SK-N-SH (cell line): ENCODE measurements at regions not wholly inside any gene's neighbourhood (a gene's known extent, or its start where the extent isn't known, plus 50 kb on each side); places are given as distances from the start of the nearest gene placed in this dataset.

ENCODE experiments used
- CTCF ChIA-PET: fragments of 300-600, 350-600 bp; formaldehyde crosslinking; extraction: SDS; loops from one replicate; lab custom pipeline; 2021; lab: Yijun Ruan, JAX
- POLR2A ChIA-PET: fragments of 350-600 bp; sonication (Branson Sonifier 250); formaldehyde crosslinking; extraction: SDS; loops from one replicate; lab custom pipeline; 2020; ENCODE audit warnings: antibody characterized with exemption, inconsistent platforms; lab: Yijun Ruan, JAX
- DNase-seq: peaks from one replicate; pipeline ENCODE4 v3.0.0; 2012
- H2AFZ ChIP-seq: fragments of 200-600 bp; sonication (generic); 2 replicates; pipeline ENCODE4 v1.8.1; 2016; ENCODE audit warnings: antibody characterized with exemption, mild to moderate bottlenecking, low read depth
- H3F3A ChIP-seq: fragments of 200-600 bp; sonication (generic); replicated peaks from 2 replicates; pipeline ENCODE3; 2016; ENCODE audit warnings: antibody characterized with exemption, mild to moderate bottlenecking; ENCODE audit not compliant: insufficient read depth
- H3K27ac ChIP-seq, 2 experiments: fragments of 200-500 bp in 1 of 2; fragments of 200-600 bp in 1 of 2; sonication (Bioruptor generic) in 1 of 2; sonication (generic), shearing (Covaris generic) in 1 of 2; 2 replicates each; pipeline versions ENCODE4 v1.5.1 to v1.6.1; 2014 to 2016; ENCODE audit warnings: low read depth in 2 of 2, inconsistent platforms in 1 of 2, low read length in 1 of 2, mild to moderate bottlenecking in 1 of 2, mixed read lengths in 1 of 2
- H3K27me3 ChIP-seq: fragments of 200-600 bp; sonication (generic), shearing (Covaris generic); 2 replicates; pipeline ENCODE4 v1.6.1; 2016; ENCODE audit warnings: mixed run types; ENCODE audit not compliant: insufficient read depth
- H3K36me3 ChIP-seq, 2 experiments: fragments of 200-500 bp in 1 of 2; fragments of 200-600 bp in 1 of 2; sonication (Bioruptor generic) in 1 of 2; sonication (generic) in 1 of 2; replicated peaks in 1 of 2; 2 replicates each; pipeline versions ENCODE3 to v1.5.1; 2014 to 2016; ENCODE audit warnings: low read length in 1 of 2, mild to moderate bottlenecking in 1 of 2; ENCODE audit not compliant: insufficient read depth in 2 of 2, control insufficient read depth in 1 of 2
- H3K4me1 ChIP-seq, 2 experiments: fragments of 200-500 bp in 1 of 2; fragments of 200-600 bp in 1 of 2; sonication (Bioruptor generic) in 1 of 2; sonication (generic), shearing (Covaris generic) in 1 of 2; 2 replicates each; pipeline versions ENCODE4 v1.5.1 to v1.6.1; 2014 to 2016; ENCODE audit warnings: low read depth in 1 of 2, low read length in 1 of 2, mixed run types in 1 of 2; ENCODE audit not compliant: insufficient read depth in 2 of 2, control insufficient read depth in 1 of 2
- H3K4me2 ChIP-seq: fragments of 200-600 bp; sonication (generic), shearing (Covaris generic); 2 replicates; pipeline ENCODE4 v1.6.1; 2017; ENCODE audit warnings: mixed run types
- H3K4me3 ChIP-seq, 2 experiments: fragments of 200-500 bp in 1 of 2; fragments of 200-600 bp in 1 of 2; sonication (Bioruptor generic) in 1 of 2; sonication (generic), shearing (Covaris generic) in 1 of 2; 2 replicates each; pipeline versions ENCODE4 v1.5.1 to v1.8.1; 2014 to 2016; ENCODE audit warnings: low read depth in 2 of 2, inconsistent platforms in 1 of 2, low read length in 1 of 2, mild to moderate bottlenecking in 1 of 2, mixed read lengths in 1 of 2, moderate library complexity in 1 of 2
- H3K79me2 ChIP-seq: fragments of 200-600 bp; sonication (generic); 2 replicates; pipeline ENCODE4 v1.8.1; 2017; ENCODE audit warnings: mild to moderate bottlenecking; ENCODE audit not compliant: insufficient read depth
- H3K9ac ChIP-seq: fragments of 200-600 bp; sonication (generic); 2 replicates; pipeline ENCODE4 v1.6.1; 2017; ENCODE audit warnings: mixed run types
- H3K9me2 ChIP-seq: fragments of 200-600 bp; sonication (generic); 2 replicates; pipeline ENCODE4 v1.6.1; 2017; ENCODE audit warnings: mixed run types
- H3K9me3 ChIP-seq: fragments of 200-600 bp; sonication (generic); 2 replicates; pipeline ENCODE4 v1.6.1; 2017; ENCODE audit warnings: mixed run types, mild to moderate bottlenecking, moderate library complexity
- H4K20me1 ChIP-seq: fragments of 200-600 bp; sonication (generic); 2 replicates; pipeline ENCODE4 v1.6.1; 2017; ENCODE audit warnings: mild to moderate bottlenecking, mixed run types; ENCODE audit not compliant: insufficient read depth
- CHD2 ChIP-seq: fragments of 150-350 bp; IDR thresholded peaks from 2 replicates; pipeline ENCODE4 v1.6.1; 2018; ENCODE audit warnings: low read length; ENCODE audit not compliant: partially characterized antibody
- ELF1 ChIP-seq: IDR thresholded peaks from 2 replicates; pipeline ENCODE4 v1.4.0; 2012
- EP300 ChIP-seq, 2 experiments: IDR thresholded peaks; 2 replicates each; pipeline versions ENCODE4 v1.4.0 to v1.6.1; 2012; ENCODE audit warnings: borderline replicate concordance in 1 of 2, low read depth in 1 of 2, low read length in 1 of 2
- FOSL2 ChIP-seq: IDR thresholded peaks from 2 replicates; pipeline ENCODE4 v1.4.0; 2012; ENCODE audit warnings: low read depth, mild to moderate bottlenecking, moderate library complexity, borderline replicate concordance
- FOXJ3 ChIP-seq: sonication (generic); formaldehyde crosslinking; IDR thresholded peaks from 2 replicates; pipeline ENCODE4 v1.5.1; 2020; ENCODE audit warnings: mild to moderate bottlenecking, missing genetic modification reagents
- GABPA ChIP-seq: IDR thresholded peaks from 2 replicates; pipeline ENCODE4 v1.4.0; 2012; ENCODE audit warnings: low read depth, mild to moderate bottlenecking
- MXI1 ChIP-seq: IDR thresholded peaks from 2 replicates; pipeline ENCODE4 v1.6.1; 2012; ENCODE audit warnings: mild to moderate bottlenecking, low read depth, low read length, improper control_type of control experiment
- NFIC ChIP-seq: IDR thresholded peaks from 2 replicates; pipeline ENCODE4 v1.4.0; 2012; ENCODE audit warnings: borderline replicate concordance
- NRF1 ChIP-seq: IDR thresholded peaks from 2 replicates; pipeline ENCODE4 v1.6.1; 2012; ENCODE audit warnings: low read depth, mild to moderate bottlenecking, low read length
- RCOR1 ChIP-seq: fragments of 150-350 bp; IDR thresholded peaks from 2 replicates; pipeline ENCODE4 v1.6.1; 2017; ENCODE audit warnings: antibody characterized with exemption, low read length
- REST ChIP-seq: IDR thresholded peaks from 2 replicates; pipeline ENCODE4 v1.6.1; 2012; ENCODE audit warnings: mild to moderate bottlenecking, low read depth, low read length, moderate library complexity
- RFX5 ChIP-seq: IDR thresholded peaks from 2 replicates; pipeline ENCODE4 v1.6.1; 2012; ENCODE audit warnings: mild to moderate bottlenecking, improper control_type of control experiment, low read length
- RXRA ChIP-seq: IDR thresholded peaks from 2 replicates; pipeline ENCODE4 v1.4.0; 2012; ENCODE audit warnings: low read depth, mild to moderate bottlenecking, borderline replicate concordance
- SMC3 ChIP-seq: IDR thresholded peaks from 2 replicates; pipeline ENCODE4 v1.6.1; 2012; ENCODE audit warnings: low read depth, low read length, improper control_type of control experiment
- TAF1 ChIP-seq: IDR thresholded peaks from 2 replicates; pipeline ENCODE4 v1.6.1; 2012; ENCODE audit warnings: low read depth, mild to moderate bottlenecking, low read length, moderate library complexity, borderline replicate concordance
- USF1 ChIP-seq: IDR thresholded peaks from 2 replicates; pipeline ENCODE4 v1.4.0; 2012; ENCODE audit warnings: low read depth, borderline replicate concordance
- USF2 ChIP-seq: fragments of 150-350 bp; IDR thresholded peaks from 2 replicates; pipeline ENCODE4 v1.6.1; 2017; ENCODE audit warnings: antibody characterized with exemption, low read length, low read depth, borderline replicate concordance
- YY1 ChIP-seq: IDR thresholded peaks from 2 replicates; pipeline ENCODE4 v1.4.0; 2012; ENCODE audit warnings: low read depth, mild to moderate bottlenecking
- ZBTB33 ChIP-seq: IDR thresholded peaks from 2 replicates; pipeline ENCODE4 v1.4.0; 2012; ENCODE audit warnings: low read depth, borderline replicate concordance
- WGBS: methylation state at CpG from one replicate; pipeline ENCODE4 v1.1.6; 2017; ENCODE audit warnings: low lambda C conversion rate; 5-methylcytosine and 5-hydroxymethylcytosine counted together

- H3K9me3 ChIP-seq: no peaks in the 10 kb centered on the region
- no peak overlapping the region for H3K9ac ChIP-seq
- H3K27me3 ChIP-seq: peaks cover 9% of the 10 kb centered on the region; the same call in 1 of the 2 replicates
- no peaks in the 10 kb centered on the region for H3K4me1 ChIP-seq
- H3K79me2 ChIP-seq: no peaks in the 10 kb centered on the region
- no peak overlapping the region for H3K4me2 ChIP-seq
- H2AFZ ChIP-seq: no peak overlapping the region
- H3K36me3 ChIP-seq: no peaks in the 10 kb centered on the region
- H4K20me1 ChIP-seq: no peaks in the 10 kb centered on the region
- ChIA-PET POLR2A (interaction anchor here (0.6 to 0.7 kb wide), 2 partner anchors 107 to 1264 kb away, joined by 3 to 5 read pairs; no protein-coding TSS in a partner anchor), CTCF (interaction anchor here (0.9 to 20.5 kb wide), 4 partner anchors 11 to 1079 kb away, joined by 3 to 398 read pairs (median 18); partner anchors contain the start of gene ALK)
- no peaks in the 10 kb centered on the region for H3K9me2 ChIP-seq
- H3K27ac ChIP-seq: no peak overlapping the region
- WGBS: 55% methylated on average over 3 of the region's 3 CpGs
- no peaks in the 10 kb centered on the region for H3F3A ChIP-seq
- no peak overlapping the region for H3K4me3 ChIP-seq
- no peak for DNase-seq
- TF ChIP-seq RFX5 (no peak), TAF1 (no peak), NFIC (no peak), RXRA (no peak), CHD2 (no peak), USF1 (no peak), ZBTB33 (no peak), GABPA (no peak), NRF1 (no peak), FOSL2 (no peak)
Observed at GRCh38 chr2:30038419-30038818, 108.4 kb upstream of the YPEL5 start.

- H3K79me2 ChIP-seq: no peaks in the 10 kb centered on the region
- no peak for DNase-seq
- ChIA-PET CTCF (interaction anchor here (0.9 to 20.5 kb wide), 3 partner anchors 10 to 120 kb away, joined by 3 to 398 read pairs (median 34); partner anchors contain the start of gene ALK), POLR2A (interaction anchor here (0.6 to 0.7 kb wide), 2 partner anchors 126 to 1263 kb away, joined by 3 to 5 read pairs; no protein-coding TSS in a partner anchor)
- H2AFZ ChIP-seq: no peak overlapping the region
- H3K4me3 ChIP-seq: no peak overlapping the region
- H3K36me3 ChIP-seq: no peaks in the 10 kb centered on the region
- H3K27me3 ChIP-seq: peaks cover 9% of the 10 kb centered on the region; the same call in 1 of the 2 replicates
- H3K9me2 ChIP-seq: no peaks in the 10 kb centered on the region
- no peaks in the 10 kb centered on the region for H3F3A ChIP-seq
- TF ChIP-seq RCOR1 (no peak), FOXJ3 (CRISPR knock-in tag) (no peak), ELF1 (no peak), REST (no peak), MXI1 (no peak), USF2 (no peak), SMC3 (no peak), ZBTB33 (no peak), CHD2 (no peak), EP300 (IDR thresholded peaks at IDR 0.05; ENCODE audit: borderline replicate concordance in 1 of 2, low read depth in 1 of 2, low read length in 1 of 2) (no peak), YY1 (no peak)
- TF ChIP-seq, all 33 proteins: peak for 0
- no peak overlapping the region for H3K9ac ChIP-seq
- no peak overlapping the region for H3K27ac ChIP-seq
- H3K4me2 ChIP-seq: no peak overlapping the region
- 43% methylated on average over 1 of the region's 1 CpG for WGBS
- no peaks in the 10 kb centered on the region for H4K20me1 ChIP-seq
- H3K4me1 ChIP-seq: no peaks in the 10 kb centered on the region
- H3K9me3 ChIP-seq: no peaks in the 10 kb centered on the region
Observed at GRCh38 chr2:30039101-30039500, 107.7 kb upstream of the YPEL5 start.
